GM18867 (cell line): ENCODE measurements at regions not wholly inside any gene's neighbourhood (a gene's known extent, or its start where the extent isn't known, plus 50 kb on each side); places are given as distances from the start of the nearest gene placed in this dataset.
"Not testable (repeated sequence)": the region's sequence is repeated elsewhere in the genome, so short reads cannot be mapped to it uniquely, and the experiment has no call there.

Experiments used
- ATAC-seq: cut with Tn5 transposase; IDR thresholded peaks from one replicate; pipeline ENCODE4 v1.9.1; 2021; ENCODE audit warnings: mild to moderate bottlenecking, moderate library complexity; ENCODE audit not compliant: unreplicated experiment

DNA sequence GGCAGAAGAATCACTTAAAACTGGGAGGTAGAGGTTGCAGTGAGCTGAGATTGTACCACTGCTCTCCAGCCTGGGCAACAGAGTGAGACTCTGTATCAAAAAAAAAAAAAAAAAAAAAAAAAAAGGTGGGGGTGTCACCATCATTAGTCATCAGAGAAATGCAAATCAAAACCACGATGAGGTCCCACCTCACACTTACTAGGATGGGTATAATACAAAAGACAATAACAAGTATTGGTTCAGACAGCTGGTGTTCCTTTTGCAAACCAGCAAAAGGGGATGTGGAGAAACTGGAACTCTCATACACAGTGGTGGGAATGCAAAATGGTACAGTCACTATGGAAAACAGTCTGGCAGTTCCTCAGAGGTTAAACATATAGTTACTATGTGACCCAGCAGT, 78.7 kb upstream of the TSC22D2 start:
- peak; percentile 59 for ATAC-seq

- no peak for ATAC-seq
Observed at GRCh38 chr3:150328654-150329040, 79.5 kb upstream of the TSC22D2 start.

DNA sequence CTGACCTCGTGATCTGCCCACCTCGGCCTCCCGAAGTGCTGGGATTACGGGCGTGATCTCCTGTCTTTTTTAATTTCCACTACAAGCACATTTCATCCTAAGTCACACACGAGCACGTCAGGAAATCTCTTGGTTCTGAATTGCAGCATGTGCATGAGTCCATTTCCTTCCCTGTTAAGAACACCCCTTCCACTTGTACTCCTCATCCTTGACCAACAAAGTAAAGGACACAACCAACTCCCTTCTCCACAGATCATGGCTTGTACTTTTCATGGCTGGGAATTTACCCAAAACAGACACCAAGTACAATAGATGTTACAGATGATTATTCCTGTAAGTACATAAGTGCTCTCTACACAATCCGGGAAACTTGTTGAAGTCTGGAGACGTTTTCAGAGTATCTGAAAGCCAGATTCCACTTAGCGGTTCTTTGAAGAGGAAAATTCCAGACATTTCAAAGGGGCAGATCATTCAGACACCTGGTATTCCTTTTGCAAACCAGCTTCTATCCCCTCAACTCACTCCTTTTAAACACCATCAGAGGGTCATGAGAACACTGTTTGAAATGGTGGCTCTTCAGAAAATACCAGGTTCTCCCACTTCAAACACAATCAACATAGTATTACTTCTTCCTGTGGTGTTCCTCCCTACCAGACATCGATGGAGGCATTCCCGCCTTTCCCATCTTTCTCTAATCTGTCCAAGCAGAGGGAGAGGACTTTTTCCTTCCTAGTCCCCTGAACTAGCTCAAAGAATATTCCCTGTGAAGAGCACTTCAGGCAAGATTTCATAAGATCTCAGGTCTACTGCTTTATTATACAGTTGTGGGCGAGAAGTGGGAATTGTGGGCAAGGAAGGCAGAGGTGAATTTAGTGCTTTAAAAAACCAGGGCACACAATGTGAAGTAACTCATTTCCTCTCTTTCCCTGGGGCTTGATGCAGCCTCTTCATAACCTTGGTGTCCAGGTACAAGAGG, 80.1 kb upstream of the TSC22D2 start:
- no peak for ATAC-seq

DNA sequence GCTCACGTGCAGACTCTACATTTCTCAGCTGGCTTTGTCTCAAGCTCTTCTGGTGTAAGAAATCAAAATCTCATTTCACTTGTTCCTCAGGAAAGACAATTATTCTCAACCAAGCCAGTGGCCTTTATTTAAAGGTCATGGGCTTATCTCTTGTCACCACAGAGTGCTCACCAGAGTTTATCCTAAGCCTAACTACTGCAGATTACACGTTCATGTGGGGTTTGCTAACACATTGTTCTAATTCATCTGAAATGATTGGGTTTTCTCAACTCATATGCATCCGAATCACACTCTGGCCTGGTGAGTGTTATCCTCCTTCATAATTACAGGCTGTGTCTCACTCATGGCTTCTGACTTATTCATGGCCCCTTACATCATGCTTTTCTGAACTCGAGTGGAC, 83.3 kb upstream of the TSC22D2 start:
- no peak for ATAC-seq

GRCh38 chr3:150324245-150324644, 83.9 kb upstream of the TSC22D2 start:
- no peak for ATAC-seq

DNA sequence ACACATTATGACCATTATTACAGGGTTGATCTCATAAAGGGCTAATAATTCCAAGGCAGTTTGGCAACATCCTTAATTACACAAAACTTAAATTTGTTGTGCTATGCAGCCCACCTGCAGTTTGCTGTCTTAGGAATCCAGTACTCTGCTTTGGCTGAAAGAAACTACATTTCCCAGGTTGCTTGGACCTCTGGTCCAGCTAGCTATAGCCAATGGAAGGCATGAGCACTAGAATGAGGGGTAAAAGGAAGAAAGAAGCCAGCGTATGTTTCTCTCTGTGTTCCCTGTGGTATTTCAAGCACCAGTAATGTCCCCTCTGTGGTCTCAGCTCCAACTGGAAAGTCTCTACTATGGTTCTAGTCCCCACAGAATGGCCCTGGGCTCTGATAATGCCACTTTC, 84.3 kb upstream of the TSC22D2 start:
- no peak for ATAC-seq

DNA sequence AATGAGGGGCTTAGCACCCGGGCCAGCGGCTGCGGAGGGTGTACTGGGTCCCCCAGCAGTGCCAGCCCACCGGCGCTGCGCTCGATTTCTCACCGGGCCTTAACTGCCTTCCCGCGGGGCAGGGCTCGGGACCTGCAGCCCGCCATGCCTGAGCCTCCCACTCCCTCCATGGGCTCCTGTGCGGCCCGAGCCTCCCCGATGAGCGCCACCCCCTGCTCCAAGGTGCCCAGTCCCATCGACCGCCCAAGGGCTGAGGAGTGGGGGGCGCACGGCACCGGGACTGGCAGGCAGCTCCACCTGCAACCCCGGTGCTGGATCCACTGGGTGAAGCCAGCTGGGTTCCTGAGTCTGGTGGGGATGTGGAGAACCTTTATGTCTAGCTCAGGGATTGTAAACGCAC, 85.0 kb upstream of the TSC22D2 start:
- ATAC-seq: not testable (repeated sequence)

GRCh38 chr3:150320971-150321370, 87.1 kb upstream of the TSC22D2 start:
- not testable (repeated sequence) for ATAC-seq

- no peak for ATAC-seq
Observed at GRCh38 chr3:150319900-150320299, 88.2 kb upstream of the TSC22D2 start.

GRCh38 chr3:150317469-150317868, 90.6 kb upstream of the TSC22D2 start:
- ATAC-seq: no peak

GRCh38 chr3:150315721-150316120, 92.4 kb upstream of the TSC22D2 start:
- ATAC-seq: no peak

DNA sequence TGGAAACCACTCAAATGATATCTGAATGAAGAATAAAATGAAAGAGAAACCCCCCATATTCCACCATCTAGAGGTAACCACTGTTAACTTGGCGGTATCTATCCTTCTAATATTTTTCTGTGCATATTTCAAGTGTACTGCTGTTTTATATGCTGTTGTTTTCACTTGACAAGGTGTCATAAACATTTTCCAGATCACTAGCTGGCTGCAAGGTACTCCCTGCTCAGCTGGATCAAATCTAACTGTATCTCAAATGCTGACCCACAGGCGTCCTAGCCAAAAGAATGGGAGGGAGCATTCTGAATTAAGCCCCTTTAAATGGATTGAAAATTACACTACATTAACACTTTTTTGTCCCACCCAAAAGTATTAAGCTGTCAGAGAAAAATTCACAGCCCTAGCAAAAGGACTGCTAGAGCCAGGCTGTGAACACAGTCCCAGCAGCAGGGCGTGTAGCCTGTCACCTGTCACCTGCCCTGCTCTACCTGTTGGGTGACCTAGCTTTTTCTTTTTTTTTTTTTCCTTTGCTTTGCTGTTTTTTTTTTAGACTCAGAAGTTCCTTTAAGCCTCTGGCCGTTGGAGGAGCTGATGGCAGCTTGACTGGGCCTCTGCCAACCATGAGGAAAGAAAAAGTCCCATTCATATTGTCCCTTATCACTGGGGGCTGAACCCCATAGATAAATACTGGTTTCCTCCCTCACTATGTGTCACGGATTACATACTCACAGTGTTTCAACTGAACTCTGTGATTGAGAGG, 93.7 kb upstream of the TSC22D2 start:
- no peak for ATAC-seq

- ATAC-seq: no peak
Observed at GRCh38 chr3:150312018-150312657, 96.0 kb upstream of the TSC22D2 start.

- ATAC-seq: no peak
Observed at GRCh38 chr3:150311156-150311555, 96.9 kb upstream of the TSC22D2 start.

DNA sequence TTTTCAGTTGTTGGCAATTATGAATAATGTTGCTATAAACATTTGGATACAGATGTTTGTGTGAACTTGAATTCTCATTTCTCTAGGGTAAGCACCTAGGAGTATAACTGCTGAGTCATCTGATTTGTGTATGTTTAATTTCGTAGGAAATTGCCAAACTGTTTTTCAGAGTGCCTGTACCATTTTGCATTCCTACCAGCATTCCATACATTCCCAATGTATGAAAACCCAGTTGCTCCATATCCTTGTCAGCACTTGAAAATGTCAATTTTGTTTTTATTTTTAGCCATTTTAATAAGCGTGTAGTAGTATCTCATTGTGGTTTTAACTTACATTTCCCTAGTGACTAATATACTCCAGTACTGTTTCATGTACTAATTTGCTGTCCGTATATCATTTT, 98.5 kb upstream of the TSC22D2 start:
- ATAC-seq: no peak

DNA sequence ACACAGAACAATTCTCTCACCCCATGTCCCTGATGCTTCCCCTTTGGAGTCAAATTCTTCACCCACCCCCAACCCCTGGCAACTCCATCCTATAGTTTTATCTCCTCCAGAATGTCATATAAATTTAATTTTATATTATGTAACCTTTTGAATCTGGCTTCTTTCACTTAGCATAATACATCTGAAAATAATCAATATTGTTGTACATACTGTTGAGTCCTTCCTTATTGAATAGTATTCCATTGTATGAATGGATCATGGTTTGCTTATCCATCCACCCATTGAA, 98.9 kb upstream of the TSC22D2 start:
- ATAC-seq: no peak

DNA sequence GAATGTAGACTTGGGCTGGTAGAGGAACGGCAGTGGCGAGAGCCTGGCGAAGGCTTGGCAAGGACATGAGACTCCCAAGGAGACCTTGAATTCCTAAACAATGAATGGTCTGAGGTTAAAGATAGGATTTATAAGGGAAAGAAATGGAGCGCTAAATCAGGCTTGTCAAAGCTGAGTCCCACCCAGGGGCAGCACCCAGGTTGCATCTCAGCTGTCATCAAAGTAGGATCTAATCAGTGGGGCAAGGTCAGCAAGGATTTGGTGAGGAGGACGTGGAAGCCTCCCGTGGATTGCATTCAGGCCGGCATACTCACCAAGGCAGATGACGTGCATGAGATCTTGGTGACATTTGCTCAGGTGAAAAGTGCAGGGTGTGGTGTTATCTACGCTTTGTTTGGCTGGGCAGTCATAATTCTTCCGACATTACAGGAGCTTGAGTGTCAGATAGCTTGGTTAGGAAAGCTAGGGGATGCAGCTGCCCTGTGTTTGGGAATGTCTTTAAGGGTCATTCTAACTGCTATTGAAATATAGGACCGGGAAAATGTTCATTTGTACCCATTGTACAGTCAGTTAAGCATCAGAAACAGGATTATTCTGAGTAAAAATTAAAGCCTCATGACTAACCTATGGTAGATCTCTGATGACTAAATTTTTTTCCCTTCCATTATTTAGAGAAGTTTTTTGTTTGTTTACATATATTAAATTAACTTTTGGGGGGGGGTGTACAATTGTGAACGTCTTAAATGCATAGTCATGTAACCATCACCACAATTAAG, 99.4 kb upstream of the TSC22D2 start:
- ATAC-seq: no peak

DNA sequence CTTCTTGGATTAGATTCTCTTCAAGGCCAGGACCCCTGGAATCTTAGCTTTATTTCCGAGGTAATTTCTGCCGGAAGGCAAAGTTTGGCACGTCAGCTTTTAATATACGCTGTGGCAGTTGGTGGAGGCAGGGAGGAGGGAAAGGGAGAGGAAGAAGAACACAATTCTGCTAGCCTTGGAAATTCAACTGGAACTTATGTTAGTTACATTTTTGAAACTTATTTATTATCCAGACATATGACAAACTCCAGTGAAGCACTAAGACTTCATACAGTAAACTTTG, 100.1 kb upstream of the TSC22D2 start:
- ATAC-seq: no peak

DNA sequence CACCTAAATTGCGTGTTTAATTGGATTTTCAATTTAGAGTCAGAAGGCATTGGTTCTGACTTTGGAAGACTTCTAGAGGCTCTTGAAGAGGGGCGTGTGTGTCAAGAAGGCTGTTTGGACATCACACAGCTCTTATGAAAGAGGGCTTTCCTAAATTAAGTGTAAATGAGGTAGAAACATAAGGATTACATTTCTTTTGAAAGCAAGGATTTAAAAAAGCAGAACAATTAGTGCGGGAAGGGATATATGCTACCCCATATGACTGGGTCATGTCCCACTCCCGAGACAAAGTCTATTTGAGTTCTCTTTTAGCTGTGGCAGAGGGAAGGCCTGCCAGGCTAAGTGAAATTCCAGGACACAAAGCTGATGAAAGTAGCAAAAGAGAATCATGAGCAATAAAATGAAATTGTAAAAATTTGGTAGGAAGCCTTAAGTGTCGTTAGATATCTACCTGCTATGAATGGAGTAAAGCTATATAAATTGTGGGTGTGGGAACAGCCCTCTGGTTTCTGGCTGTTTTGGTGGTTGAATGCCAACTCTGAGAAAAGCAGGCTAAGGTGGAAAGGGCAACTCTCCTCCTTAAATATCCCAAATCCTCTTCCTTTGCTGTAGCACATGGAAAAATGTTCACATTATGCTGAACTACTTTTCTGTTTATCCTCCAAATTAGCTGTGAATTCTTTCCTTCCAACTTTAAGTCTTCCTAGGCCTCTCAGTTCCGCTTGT, 100.6 kb upstream of the TSC22D2 start:
- no peak for ATAC-seq

DNA sequence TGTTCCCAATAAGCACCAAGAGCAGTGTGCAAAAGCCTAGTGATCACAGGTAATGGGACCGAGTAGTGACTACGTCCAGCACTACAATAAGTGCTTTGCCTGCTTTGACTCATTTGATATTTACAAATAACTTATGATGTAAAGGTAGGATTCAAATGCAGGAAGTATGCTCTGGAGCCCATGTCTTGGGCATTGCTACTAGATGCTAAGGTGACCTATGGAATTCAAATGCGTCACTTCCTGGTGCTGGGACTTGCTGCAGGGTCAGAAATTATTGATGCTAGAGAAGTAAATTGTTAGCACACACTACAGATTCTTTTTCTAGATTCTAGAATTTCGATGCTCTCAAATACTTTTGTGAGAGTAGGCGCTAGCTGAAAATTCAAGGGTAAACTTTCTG, 101.2 kb upstream of the TSC22D2 start:
- ATAC-seq: no peak

DNA sequence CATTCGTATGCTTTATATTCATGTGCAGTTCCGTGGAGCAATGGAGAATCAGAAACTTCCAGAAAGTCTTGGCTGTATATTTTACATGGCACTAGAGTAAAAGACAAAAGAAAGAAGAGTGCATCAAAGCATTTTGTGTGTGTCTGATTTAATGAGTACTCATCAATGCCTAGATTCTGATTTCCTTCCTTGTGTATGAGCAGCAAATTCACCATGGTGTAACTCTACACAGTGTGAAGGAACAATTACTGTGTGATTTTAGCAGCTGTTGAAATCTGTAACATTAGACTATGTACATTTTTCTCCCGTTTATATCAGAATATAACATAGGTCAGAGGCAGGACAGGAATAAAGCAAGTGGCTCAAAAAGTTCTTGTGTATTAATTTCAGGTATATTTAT, 102.0 kb upstream of the TSC22D2 start:
- no peak for ATAC-seq
